ENCODE measurements at regions not wholly inside any gene's neighbourhood (a gene's known extent, or its start where the extent isn't known, plus 50 kb on each side); places are given as distances from the start of the nearest gene placed in this dataset.

GRCh38 chr2:211144974-211145665 is 588.7 kb downstream of the CPS1 start:
- no peak overlapping the region for H3K4me3 ChIP-seq (ENCODE audit: low read depth, low read length)
- TF ChIP-seq, protein P1, sequence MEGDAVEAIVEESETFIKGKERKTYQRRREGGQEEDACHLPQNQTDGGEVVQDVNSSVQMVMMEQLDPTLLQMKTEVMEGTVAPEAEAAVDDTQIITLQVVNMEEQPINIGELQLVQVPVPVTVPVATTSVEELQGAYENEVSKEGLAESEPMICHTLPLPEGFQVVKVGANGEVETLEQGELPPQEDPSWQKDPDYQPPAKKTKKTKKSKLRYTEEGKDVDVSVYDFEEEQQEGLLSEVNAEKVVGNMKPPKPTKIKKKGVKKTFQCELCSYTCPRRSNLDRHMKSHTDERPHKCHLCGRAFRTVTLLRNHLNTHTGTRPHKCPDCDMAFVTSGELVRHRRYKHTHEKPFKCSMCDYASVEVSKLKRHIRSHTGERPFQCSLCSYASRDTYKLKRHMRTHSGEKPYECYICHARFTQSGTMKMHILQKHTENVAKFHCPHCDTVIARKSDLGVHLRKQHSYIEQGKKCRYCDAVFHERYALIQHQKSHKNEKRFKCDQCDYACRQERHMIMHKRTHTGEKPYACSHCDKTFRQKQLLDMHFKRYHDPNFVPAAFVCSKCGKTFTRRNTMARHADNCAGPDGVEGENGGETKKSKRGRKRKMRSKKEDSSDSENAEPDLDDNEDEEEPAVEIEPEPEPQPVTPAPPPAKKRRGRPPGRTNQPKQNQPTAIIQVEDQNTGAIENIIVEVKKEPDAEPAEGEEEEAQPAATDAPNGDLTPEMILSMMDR (conservative IDR thresholded peaks at IDR 0.05; ENCODE audit: low read depth, low read length): no peak
- no peak for DNase-seq (ENCODE audit: low read depth)

GRCh38 chr2:211149731-211150130 is 593.3 kb downstream of the CPS1 start:
- DNase-seq (ENCODE audit: low read depth): no peak
- no peak overlapping the region for H3K4me3 ChIP-seq (ENCODE audit: low read depth, low read length)
- TF ChIP-seq, protein P1 (conservative IDR thresholded peaks at IDR 0.05; ENCODE audit: low read depth, low read length): no peak

DNA sequence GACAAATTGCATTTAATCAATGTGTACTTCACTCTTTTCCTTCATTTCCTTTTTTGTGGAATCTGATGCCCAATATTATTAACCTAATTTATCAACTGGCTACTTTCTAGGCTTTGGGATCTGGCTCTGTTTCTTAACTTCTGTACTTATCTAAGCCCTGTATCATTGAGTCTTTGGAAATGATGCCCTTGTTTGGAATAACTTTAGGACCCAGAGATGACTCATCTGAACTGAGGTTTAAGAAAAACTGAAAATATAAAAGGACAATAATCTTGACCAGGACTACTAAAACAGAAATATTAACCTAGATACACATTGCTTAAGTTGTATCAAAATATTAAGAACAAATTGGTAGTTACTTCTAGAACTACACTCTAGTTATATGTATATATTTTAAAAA is 600.8 kb downstream of the CPS1 start:
- peak; percentile 36 for DNase-seq (ENCODE audit: low read depth)
- H3K4me3 ChIP-seq (ENCODE audit: low read depth, low read length): no peak overlapping the region
- TF ChIP-seq, protein P1 (conservative IDR thresholded peaks at IDR 0.05; ENCODE audit: low read depth, low read length): no peak

- TF ChIP-seq, protein P1 (conservative IDR thresholded peaks at IDR 0.05; ENCODE audit: low read depth, low read length): peak; percentile 84
- no peak overlapping the region for H3K4me3 ChIP-seq (ENCODE audit: low read depth, low read length)
- DNase-seq (ENCODE audit: low read depth): peak; percentile 82
These were observed 601.6 kb downstream of the CPS1 start for GRCh38 chr2:211157856-211158463.

GRCh38 chr2:211159972-211160371 is 603.6 kb downstream of the CPS1 start:
- DNase-seq (ENCODE audit: low read depth): no peak
- H3K4me3 ChIP-seq (ENCODE audit: low read depth, low read length): no peak overlapping the region
- TF ChIP-seq, protein P1 (conservative IDR thresholded peaks at IDR 0.05; ENCODE audit: low read depth, low read length): no peak

DNA sequence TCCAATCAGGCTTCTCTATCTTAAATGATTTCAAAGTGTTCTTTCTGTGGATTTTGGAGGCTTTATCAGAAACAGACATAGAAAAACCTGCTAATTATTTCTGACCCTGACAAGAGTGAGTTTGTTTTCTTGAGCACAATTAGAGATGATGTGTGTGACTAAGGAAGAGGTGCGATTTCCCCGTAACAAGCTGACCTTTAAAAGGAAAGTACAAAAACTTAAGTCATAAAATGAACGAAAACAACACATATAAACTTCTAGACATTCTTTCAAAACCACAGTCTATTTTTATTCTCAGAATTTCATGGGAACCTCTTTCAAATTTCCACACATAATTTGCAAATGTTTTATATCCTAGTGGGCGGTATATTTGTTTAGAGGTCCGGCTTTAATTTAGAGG is 604.8 kb downstream of the CPS1 start:
- DNase-seq (ENCODE audit: low read depth): peak; percentile 57
- TF ChIP-seq, protein P1 (conservative IDR thresholded peaks at IDR 0.05; ENCODE audit: low read depth, low read length): no peak
- peak overlapping the region; percentile 29 for H3K4me3 ChIP-seq (ENCODE audit: low read depth, low read length)

DNA sequence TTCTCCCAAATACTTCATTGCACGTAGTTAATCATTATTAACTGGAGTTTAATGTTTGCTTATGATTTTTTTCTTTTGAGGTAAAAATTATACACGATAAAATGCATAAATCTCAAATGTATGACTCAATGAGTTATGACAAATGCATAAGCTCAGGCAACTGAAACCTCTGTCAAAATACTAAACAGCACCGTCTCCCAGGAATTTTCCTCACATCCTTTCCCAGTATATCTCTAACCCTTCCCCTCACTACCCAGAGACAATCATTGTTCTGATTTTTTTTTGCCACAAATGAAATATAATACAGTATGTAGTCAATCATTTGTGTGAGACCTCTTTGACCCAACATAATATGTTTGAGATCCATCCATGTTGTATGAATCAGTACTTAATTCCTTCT is 606.5 kb downstream of the CPS1 start:
- TF ChIP-seq, protein P1 (conservative IDR thresholded peaks at IDR 0.05; ENCODE audit: low read depth, low read length): no peak
- no peak for DNase-seq (ENCODE audit: low read depth)
- H3K4me3 ChIP-seq (ENCODE audit: low read depth, low read length): no peak overlapping the region
